Left kidney (tissue), 1 donor: ENCODE measurements at regions not wholly inside any gene's neighbourhood (a gene's known extent, or its start where the extent isn't known, plus 50 kb on each side); places are given as distances from the start of the nearest gene placed in this dataset.
A peak's percentile ranks its signal among the peaks of the same experiment; 100 is the strongest.
"Not testable (repeated sequence)": the region's sequence is repeated elsewhere in the genome, so short reads cannot be mapped to it uniquely, and the experiment has no call there.

Experiments
- DNase-seq: peaks from one replicate; pipeline ENCODE4 v3.0.0-alpha.2; 2013

DNA sequence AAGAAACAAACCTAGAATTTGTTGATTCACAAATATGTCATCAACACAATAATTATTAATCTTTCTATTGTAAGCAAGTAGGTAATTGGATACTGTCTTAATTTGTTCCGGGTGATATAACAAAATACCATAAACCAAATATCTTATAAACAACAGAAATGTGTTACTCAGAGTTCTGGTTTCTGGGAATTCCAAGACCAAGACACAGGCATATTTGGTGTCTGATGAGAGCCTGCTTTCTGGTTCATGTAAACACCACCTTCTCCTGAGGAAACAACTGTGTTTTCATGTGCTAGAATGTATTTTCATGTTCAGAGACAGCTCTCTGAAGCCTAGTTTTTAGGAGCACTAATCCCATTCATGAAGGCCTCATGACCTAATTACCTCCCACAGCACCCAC, 1819.5 kb downstream of the SLITRK5 start:
- no peak for DNase-seq

DNA sequence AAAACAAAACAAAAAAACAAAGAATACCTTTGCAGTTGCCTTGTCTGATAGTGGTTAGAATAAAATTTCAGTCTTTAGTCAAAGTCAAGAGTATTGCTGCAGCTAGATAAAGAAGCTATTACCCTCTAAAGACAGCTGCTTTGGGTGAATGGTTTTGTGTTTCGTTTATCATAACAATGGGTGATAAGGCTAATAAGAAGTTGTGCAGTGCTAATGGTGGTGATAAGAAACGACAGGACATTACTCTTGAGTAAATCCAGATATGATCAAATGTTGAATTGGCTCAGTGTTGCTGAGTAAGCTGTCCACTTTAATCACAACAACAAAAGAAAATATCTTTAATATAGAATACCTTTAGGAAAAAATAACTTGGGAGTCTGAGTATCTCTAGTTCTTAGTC, 1825.3 kb downstream of the SLITRK5 start:
- no peak for DNase-seq

GRCh38 chr13:89497658-89498057, 1826.5 kb downstream of the SLITRK5 start:
- DNase-seq, result no peak

DNA sequence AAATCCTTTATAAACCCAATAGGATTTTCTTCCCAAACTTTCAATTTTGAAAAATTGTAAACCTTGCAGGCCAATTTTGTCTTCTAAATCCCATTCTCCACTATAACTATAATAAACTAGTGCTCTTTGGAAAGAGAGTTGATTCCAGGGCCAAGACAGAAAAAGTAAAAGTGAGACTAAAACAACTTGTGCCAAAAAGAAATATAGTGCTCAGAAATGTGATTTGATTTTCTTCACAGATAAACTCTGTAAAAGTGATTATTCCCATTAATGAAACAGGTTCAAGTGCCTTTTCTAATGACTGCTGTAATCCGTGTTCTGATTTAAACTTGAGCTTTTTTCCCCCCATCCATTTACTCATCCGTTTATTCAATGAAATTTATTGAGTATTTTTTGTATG, 1831.1 kb downstream of the SLITRK5 start:
- no peak for DNase-seq

DNA sequence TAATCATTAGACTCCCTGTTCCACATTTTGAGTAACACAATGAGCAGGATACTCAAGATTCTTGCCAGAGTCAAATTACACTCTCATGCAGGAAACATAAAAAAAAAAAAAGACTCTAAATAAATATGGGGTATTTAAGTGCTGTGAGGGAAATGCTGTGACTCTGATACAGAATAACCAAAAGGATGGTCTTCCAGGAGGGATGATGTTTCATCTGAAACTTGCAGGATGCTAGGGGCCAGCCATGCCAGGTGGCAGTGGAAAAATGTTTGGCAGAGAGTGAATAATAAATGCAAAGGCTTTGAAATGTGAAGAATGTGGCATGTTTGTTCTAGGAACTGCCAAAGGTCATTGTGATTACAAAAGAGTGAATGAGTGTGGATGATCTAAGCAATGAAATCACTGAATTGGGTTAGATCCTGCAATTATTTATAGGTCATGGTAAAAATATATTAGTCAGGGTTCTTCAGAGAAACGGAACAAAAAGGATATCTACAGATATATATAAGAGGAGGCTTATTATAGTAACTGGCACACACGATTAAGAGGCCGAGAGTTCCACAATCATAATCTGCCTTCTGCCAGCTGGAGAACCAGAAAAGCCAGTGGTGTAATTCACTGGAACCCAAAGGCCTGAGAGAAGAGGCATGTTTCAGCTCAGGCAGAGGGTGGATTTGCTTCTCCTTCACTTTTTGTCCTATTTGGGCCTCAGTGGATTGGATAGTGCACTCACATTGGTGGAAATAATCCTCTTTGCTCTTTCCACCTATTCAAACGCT, 1832.8 kb upstream of the MIR17HG start:
- DNase-seq, result no peak

- no peak for DNase-seq
These were observed 1831.5 kb upstream of the MIR17HG start for GRCh38 chr13:89515948-89516347.

- DNase-seq, result peak; percentile 25
These were observed 1829.0 kb upstream of the MIR17HG start for GRCh38 chr13:89518289-89519077.

- no peak for DNase-seq
These were observed 1827.0 kb upstream of the MIR17HG start for GRCh38 chr13:89520468-89520867.

DNA sequence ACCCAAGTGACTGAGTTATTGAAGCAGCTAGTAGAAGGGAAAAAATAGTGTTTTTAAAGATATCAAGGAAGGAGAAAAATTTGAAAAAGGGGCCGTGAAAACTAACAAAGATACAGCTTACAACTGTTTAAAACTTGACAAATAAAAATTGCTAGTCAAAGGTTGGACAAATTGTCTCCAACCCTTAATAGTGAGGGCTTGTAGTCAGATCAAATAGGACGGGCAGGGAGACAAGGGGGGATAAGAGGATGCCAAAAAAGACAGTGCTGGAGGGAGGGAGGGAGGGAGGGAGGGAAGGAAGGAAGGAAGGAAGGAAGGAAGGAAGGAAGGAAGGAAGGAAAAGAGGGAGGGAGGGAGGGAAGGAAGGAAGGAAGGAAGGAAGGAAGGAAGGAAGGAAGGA, 1825.8 kb upstream of the MIR17HG start:
- not testable (repeated sequence) for DNase-seq

GRCh38 chr13:89541091-89542030, 1806.1 kb upstream of the MIR17HG start:
- no peak for DNase-seq

DNA sequence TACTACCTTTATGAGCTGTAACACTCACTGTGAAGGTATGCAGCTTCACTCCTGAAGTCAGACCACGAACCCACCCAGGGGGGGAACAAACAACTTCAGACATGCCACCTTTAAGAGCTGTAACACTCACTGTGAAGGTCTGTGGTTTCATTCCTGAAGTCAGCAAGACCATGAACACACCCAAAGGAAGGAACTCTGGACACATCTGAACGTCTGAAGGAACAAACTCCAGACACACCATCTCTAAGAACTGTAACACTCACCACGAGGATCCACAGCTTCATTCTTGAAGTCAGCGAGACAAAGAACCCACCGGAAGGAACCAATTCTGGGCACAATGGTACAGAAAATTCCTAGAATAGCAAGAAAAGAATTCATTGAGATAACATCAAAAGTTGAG, 1796.5 kb upstream of the MIR17HG start:
- no peak for DNase-seq

DNA sequence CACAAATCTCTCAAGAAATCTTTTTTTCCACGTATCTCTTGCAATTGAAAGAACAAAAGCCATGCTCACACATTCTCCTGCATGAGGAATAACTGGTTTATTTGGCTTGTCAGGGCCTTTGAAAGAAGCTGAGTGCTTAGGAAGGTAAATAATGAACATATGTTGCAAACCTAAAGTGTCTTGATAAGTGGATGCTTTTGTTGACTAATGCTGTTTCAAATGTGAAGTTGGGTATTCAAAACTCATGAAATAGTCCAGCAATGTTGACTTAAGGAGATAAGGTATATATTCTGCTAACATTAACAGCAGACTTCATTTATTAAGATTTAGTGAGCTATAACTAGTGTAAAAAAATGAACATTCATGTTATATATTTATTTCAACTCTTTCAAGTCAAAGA, 1792.7 kb upstream of the MIR17HG start:
- no peak for DNase-seq

DNA sequence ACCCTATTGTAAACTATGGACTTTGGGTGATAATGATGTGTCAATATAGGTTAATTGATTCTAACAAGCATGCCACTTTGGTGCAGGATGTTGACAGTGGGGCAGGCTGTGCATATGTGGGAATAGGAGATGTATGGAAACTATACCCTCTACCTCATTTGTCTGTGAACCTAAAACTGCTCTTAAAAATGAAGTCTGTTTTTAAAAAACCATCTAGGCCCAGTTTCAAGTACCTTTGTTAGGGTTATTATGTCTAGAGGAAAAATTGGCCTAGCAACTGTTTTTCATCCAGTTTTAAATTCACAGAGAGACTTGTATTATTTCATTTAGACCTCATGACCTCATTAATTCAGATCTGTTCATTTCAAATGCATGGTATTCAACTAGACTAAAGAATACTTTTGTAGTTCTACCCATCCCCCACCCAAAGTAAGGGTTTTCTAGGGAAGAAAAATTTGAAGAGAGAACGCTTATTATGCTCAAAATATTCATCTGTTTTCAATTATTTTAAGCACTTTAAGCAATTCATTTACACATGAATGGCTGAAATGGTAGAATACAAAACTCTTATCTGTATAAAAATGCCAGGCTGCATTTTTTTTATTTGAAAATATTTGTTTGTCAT, 1781.9 kb upstream of the MIR17HG start:
- no peak for DNase-seq

- DNase-seq, result no peak
These were observed 1780.5 kb upstream of the MIR17HG start for GRCh38 chr13:89567025-89567424.

DNA sequence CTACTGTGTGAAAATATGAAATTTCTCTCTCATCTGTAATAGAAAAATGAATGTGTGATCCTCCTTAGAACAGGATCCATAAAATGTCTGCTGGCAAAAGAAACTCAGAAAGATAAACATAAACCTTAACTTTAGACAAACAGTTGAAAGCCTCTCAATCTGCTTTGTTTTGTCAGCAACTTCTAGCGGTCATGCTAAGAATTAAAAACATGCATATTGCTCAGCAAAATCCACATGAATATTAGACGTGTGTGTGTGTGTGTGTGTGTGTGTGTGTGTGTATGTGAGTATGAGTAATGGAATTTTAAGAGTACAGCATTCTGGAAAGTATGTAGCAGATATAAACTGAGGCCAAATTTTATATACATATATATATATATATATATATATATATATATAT, 1779.2 kb upstream of the MIR17HG start:
- DNase-seq, result no peak

- no peak for DNase-seq
These were observed 1778.7 kb upstream of the MIR17HG start for GRCh38 chr13:89568746-89569145.

- no peak for DNase-seq
These were observed 1775.8 kb upstream of the MIR17HG start for GRCh38 chr13:89571676-89572075.

DNA sequence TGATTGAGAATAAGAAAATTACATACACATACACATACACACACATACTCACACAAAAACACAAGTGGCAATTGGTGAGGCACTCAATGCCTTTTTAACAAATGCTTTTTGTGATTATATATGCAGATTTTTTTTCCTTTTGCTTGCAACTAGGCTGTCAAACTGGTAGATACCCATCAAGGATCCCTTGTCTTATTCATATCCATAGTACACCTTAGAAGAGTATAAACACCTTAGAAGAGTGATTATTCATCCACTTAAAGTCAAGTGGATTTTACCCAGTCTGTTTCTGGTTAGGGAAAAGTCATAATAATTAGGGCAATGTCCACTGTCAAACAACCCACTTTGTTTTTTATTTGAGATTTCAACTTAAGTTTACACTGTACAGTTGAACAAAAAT, 1773.4 kb upstream of the MIR17HG start:
- DNase-seq, result no peak

DNA sequence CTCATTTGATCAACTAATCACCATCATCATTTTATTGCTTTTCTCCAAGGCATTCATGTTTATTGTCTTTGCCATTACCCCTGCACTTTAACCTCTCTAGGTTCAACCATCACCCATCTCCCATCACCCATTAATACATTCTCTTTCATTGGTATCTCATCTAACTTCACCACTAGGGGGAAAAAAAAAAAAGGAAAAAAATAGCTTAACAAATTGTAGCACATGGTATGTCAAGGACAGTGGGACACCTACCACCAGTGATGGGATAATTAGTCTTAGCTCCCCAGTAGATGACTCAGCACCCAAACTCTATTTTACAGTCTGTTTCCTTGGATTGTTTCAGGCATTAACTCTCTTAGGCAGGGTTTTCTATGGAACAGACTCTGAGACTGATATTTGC, 1770.2 kb upstream of the MIR17HG start:
- no peak for DNase-seq

GRCh38 chr13:89584058-89584620, 1763.3 kb upstream of the MIR17HG start:
- DNase-seq, result no peak

- no peak for DNase-seq
These were observed 1744.8 kb upstream of the MIR17HG start for GRCh38 chr13:89602655-89603054.

DNA sequence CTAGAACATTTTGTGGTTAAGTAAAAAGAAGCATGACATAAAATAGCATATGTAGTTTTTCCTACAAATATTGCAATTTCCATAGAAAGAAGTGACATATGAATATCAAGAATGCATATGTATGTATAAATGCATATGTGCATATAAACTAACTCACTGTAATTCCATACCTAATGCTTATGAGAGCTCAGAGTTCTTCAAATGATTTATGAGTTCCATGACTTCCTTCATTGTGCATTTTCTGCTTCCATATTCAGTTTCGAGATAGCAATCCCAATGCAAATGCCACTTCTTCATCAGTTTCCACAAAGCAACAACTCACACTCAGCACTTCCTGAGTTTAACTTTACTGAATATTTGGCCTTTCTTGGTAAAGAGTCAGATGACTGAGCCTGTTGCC, 1744.3 kb upstream of the MIR17HG start:
- DNase-seq, result no peak
